ENCODE measurements at regions not wholly inside any gene's neighbourhood (a gene's known extent, or its start where the extent isn't known, plus 50 kb on each side); places are given as distances from the start of the nearest gene placed in this dataset.

DNA sequence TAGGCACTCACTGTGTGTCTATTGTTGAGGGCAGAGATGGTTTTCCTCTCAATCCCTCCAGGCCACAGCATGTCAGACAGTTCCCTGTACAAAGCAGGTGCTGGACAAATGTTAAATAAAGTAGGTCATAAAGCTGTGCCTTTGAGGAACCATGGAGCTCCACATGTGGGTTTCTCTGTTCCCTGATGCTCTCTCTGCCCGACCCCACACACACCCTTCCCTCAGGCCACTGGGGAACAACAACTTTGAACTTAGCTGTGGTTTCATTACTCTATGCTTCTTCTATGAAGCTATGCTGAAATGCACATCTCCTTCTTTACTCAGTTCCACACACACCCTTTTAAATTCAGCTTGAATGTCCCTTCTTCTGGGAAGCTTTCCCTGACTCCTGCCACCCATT is 415.3 kb downstream of the HRH4 start:
- DNase-seq (ENCODE audit: low read depth in 2 of 3, low spot score in 1 of 3) = no peak

DNA sequence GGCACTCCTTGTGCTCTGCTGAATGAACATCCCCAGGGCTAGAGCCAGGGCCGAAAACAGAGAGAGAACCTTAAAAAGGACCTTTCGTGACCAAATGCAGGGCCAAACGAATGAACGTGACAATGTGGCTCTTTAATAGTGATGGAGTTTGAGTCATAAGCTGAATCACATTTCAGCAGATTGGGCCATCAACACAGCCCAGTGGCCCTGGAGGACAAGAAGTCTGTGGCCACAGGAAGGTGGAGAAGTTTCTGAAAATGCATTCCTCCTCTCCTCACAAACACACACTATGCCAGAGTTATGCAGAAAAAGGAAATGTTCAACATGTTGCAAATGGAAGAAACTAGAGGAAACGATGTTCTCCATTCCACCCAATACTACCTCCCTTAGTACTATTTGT is 415.8 kb downstream of the HRH4 start:
- no peak for DNase-seq (ENCODE audit: low read depth in 2 of 3, low spot score in 1 of 3)

DNA sequence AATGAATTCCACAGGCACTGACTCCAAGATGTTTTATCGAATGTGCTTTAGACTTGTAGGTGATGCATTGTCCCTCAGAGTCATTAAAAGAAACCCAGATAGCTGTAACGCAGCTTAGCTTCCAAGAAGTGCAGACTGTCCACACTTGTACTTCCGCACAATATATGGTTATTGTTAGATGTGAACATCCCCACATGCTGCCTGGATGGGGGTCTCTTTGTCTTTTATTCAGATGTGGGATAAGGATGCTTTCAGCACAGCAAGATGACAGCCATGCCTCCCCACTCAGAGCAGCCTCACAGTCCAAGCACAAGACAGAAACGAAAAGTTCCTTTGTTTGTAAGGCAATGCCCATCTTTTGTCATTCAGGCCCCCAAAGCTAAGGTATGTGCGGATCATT is 416.6 kb downstream of the HRH4 start:
- DNase-seq (ENCODE audit: low read depth in 2 of 3, low spot score in 1 of 3) = no peak

DNA sequence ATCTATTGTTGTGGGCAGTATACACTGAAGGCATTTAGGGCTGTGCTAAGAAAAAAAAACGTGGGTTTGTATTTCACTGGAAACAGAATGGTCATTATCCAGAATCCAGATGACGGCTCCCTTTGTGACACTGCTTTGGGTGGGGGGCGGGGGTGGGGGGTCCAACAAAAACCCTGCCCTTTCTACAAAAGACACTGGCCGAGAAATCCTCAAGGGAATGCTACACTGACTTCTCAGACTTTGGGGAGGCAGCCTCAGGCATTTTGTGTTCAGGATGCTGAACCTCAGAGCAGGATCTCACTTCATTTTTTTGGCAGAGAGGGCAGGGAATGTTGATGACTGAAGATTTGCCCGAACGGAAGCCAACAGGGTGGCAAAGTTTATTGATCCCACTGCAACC is 417.1 kb downstream of the HRH4 start:
- no peak for DNase-seq (ENCODE audit: low read depth in 2 of 3, low spot score in 1 of 3)

DNA sequence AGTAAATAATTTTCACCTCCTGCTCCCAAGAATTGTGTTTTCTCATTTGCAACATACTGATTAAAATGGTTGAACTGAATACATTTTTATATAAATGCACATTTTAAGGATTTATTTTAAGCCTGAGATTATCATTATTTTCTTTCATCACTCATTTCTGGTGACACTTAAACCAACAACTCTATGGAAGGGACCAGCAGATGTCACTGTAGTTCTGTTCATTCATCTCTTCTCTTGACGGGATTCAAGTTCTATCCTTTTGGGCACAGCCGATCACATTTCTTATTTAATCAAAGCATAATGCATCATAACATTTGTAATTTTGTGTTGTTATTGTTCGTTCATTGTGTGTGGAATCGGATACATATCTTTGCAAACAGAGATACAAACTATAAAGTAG is 417.9 kb downstream of the HRH4 start:
- DNase-seq (ENCODE audit: low read depth in 2 of 3, low spot score in 1 of 3) = no peak

DNA sequence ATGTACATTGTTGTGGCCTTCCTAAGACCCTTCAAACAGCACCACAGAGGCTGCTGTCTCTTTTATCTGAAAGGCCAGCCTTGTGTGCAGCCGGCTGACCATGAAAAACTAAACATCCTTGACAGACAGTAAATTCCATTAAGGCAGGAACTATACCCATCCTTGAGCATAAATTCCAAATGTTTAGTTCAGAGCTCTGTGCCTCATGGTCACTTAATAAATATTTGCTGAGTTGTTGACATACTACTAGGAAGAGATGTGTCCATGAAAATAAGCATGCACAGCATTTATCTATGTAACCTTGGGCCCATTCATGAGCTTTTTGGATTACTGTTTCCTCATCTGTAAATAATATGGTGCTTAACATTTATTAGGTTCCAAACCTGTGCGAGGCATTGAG is 424.8 kb downstream of the HRH4 start:
- DNase-seq (ENCODE audit: low read depth in 2 of 3, low spot score in 1 of 3) = no peak

DNA sequence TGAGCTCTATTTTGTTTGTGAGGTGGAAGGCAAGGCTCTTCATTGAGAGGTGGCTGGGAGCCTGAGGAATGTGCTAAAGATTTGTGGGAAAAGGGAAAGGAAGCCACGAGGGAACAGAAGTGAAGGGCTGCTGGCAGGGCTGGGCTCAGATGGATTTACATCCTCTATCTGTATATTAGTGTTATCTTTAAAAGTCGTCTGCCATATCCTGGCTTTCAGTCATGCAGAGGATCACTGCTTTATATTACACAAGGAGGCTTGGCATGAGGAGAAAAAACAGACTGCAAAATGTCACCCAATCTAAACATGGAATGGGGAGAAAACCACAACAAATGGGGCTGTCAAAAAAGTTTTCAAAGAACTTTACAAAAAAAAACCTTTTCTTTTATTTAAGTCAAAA is 434.4 kb downstream of the HRH4 start:
- no peak for DNase-seq (ENCODE audit: low read depth in 2 of 3, low spot score in 1 of 3)

DNA sequence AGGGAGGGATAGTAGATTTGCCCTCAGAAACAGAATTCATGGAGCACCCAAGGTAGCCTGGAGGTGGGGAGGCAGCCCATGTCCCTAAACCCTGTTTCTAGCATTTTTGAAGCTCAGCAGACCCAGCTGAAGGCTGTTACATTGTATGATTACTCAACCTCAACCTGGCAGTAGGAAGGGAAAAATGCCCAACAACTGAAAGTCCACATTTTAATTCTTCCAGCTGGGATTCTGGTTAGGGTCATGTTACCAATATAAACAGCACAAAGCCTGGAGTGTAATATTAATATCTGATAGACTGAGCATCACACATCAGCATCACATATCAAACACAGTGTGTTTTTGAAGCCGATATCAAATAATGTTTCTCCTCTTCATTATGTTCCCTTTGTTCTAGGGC is 437.0 kb downstream of the HRH4 start:
- DNase-seq (ENCODE audit: low read depth in 2 of 3, low spot score in 1 of 3) = no peak

DNA sequence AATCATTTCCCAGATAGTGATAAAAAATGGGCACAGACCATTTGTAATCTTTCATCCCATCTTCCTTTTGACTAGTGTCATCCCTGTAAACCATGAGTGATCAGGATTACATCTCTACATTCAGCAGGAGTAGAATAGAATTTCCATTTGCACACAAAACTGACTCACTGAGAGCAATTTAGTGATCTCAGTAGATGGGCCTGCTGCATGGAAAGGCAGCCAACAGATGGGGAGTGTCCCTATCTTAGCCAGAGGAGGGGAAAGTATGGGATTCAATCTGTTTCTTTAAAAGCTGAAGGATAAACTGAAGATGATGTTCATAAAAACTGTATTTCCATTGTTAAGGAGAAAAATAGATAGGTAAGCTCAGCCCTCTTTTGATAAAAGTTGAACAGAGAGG is 441.7 kb downstream of the ZNF521 start:
- DNase-seq (ENCODE audit: low read depth in 2 of 3, low spot score in 1 of 3) = no peak

DNA sequence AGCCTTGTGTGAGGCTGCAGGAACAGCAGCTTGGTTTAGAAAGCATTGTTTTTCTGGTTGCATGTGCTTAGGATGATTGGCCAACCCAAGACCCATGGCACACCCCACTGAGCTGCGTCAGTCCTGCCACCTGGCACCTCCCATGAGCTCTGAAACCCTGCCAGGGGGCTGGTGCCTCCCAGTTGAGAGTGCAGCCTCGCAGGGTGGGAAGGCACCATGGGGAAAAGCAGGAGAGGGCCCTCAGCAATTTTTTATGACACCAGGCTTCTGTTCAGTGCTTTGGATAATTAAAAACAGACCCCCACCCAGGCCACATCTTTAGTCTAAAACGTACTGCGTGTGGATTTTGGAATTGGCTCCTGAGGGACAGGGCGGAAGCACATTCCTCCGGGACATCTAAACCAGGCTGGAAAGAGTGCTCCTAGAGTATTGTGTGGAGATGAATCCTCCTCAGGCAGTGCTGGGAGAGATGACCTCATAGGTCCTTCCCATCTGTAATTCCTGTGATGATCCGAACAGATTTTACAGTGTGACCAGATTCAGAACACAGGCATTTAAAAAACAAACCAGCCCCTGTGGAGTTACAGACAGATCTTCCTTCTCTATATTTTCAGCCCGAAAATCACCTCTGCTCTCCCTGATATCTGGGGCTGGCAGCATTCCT is 438.3 kb downstream of the ZNF521 start:
- DNase-seq (ENCODE audit: low read depth in 2 of 3, low spot score in 1 of 3) = no peak

DNA sequence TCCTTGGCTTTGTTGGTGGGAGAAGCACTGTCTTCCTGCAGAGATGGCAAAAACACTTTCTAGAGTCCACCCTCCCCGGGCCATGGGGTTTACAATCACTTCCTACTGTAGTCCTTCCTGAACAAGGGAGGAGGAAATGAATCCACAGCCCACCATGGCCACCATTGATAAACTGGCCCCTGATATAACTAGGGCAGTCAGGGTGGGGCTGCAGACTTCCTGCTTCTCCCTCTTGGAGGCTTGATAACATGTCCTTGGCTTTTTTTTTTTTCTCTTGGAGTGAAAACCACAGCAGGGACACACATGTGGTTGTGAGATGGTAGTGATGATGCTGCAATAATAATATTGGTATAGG is 437.8 kb downstream of the ZNF521 start:
- DNase-seq (ENCODE audit: low read depth in 2 of 3, low spot score in 1 of 3) = no peak

DNA sequence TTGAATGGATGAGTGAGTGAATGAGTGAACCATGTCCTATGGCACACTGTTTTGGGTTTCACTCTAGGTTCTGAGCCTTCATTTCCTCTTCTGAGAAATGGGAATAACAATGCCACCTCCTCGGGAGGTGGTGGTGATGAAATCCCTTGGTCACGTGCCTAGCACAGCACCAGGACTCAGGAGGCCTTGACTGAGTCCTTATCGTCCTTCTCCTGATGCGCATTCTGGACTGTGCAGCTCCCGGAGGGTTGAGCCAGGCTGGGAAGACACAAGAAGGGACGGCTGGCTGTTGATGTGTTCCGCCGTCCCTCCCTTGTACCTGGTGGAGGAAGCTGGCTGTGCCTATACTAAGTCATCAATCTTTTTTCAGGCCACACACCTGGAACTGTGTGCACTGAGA is 437.3 kb downstream of the ZNF521 start:
- DNase-seq (ENCODE audit: low read depth in 2 of 3, low spot score in 1 of 3) = no peak

DNA sequence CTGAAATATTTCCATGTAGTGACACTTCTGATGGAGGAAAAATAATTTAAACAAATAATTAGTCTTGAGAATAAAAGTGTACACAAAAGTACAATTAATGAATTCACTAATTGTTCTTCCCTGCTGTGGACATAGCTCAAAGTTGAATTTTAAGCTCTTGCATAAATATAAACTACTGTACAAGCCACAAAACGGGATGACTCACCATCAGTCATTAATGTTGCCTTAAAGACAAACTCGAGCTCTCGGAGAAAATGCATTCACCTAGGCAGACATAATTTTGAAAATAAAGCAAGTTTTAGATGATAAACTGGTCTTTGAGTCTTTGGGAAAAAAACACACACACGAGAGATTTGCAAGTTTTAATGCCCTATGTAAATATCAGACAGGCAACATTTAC is 436.4 kb downstream of the ZNF521 start:
- no peak for DNase-seq (ENCODE audit: low read depth in 2 of 3, low spot score in 1 of 3)

DNA sequence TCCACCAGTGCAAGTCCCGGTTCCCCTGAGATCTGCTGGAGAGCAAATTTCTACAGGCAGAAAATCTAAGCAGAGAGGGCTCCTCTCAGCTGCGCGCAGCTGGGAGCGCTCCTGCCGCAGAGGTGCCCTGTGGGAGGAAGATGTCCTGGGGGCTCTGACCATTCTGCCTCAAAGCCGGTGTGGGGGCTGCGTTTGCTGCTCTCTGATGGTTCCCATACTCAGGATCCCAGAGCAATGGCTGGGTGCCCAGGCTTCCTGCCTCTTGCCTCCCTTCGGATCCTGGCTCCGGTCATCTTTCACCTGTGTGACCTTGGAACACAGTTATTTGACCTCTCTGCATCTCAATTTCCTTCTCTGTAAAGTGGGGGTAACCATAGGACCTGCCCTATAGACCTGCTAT is 434.2 kb downstream of the ZNF521 start:
- DNase-seq (ENCODE audit: low read depth in 2 of 3, low spot score in 1 of 3) = no peak

DNA sequence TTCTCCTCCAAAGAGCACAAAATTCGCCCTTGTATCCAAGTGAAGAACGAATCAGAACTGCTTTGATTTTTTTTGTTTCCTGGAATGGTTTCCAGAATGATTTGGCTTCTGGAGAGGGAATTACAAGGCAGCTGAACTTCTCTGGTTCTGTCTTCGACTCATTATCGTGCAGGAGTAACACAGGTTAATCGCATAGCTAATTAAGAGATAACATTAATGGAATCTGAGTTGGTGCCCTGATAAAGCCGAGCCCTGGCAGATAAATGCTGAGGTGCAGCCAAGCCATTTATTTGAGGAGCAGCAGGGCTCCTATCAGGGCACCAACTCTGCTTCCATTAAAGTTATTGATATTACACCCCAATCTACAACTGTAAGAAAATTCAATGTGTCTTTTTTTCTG is 433.7 kb downstream of the ZNF521 start:
- no peak for DNase-seq (ENCODE audit: low read depth in 2 of 3, low spot score in 1 of 3)

DNA sequence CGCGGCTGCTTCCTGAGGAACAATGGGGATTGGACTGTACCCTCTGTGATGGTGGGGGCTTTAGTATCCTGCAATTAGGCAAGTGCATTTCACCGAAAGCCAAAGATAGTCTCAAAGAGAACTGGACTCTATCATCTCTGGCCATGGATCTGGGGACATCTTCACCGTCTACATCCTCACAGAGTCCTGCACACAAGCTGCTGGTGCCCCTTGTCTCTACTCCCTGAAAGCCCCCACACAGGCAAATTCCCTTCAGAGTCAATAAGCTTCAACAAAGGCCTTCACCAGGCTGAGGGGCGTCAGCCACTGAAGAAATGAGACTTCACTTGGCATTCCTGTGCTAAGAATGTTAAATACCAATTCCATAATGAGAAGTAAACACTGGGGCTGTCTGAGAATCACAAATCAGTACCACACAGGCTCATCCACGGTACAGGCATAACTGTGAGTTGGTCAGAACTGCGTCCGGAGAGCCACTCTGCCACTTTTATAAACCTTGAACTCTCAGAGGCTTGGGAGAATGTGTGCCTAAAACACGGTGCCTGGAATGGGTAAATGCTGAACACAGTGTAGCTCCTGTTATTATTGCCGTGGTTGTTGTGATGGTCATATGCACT is 432.7 kb downstream of the ZNF521 start:
- DNase-seq (ENCODE audit: low read depth in 2 of 3, low spot score in 1 of 3) = no peak

DNA sequence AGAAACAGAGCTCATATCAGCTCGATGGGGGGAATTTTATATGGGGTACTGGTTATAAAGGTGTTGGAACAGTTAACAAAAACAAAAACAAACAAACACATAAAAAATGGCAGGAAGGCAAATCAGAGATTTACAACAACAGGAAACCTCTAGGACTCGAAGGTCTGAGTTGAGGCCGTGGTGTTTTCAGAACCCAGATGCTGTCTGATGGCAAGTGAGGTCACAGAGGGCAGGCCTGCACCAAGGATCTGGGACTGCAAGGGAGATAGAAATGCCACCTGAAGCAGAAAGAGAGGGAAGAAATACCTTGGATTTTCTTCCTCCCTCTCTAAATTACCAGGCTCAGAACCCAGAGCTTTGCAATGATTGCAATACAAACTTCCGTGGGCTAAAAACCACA is 429.5 kb downstream of the ZNF521 start:
- no peak for DNase-seq (ENCODE audit: low read depth in 2 of 3, low spot score in 1 of 3)

DNA sequence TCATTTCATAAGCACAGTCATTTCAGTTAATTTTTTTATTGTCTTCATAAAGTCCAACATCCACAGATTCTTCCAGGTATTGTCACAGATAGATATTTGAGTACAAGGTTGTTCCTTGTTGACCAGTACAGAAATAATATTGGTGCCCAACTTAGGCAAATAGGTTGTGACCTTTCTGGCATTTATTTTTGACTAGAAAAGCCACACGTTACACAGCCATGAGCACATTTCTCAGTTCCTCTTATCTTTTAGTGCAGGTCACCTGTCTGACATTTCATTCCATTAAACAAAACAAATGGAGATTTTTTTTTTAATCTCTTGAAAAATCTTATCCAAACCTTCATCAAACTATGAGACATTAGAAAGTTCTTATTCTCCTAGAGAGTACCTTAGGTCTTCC is 428.8 kb downstream of the ZNF521 start:
- DNase-seq (ENCODE audit: low read depth in 2 of 3, low spot score in 1 of 3) = no peak

DNA sequence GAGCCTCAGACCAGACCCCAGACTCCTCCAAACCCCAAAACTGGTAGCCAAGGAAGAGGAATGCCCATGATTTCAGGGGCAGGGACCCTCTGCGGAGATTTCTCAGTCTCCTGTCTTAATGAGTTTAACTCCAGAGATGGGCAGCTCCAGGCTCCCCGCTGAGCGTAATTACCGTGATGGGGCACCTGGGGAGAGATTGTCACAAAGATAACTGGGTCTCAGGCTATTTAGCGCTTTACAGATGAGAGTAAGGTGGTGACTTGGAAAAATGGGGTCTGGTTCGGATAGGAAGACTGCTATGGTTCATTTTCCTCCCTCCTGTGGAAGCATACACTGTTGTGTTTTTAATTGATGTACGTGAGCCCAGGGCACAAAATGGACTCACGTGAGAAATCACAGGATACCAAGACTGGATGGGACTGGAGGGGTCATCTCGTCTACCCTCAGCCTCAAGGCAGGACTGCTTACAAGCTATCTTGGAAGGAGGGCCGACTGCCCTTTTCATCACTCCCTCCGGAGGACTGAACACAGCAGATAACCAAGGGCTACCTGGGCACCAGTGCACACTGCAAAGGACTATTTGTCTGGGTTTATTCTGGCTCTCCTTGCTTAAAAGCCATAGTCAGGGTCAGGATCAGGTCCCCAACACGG is 427.8 kb downstream of the ZNF521 start:
- DNase-seq (ENCODE audit: low read depth in 2 of 3, low spot score in 1 of 3) = no peak

DNA sequence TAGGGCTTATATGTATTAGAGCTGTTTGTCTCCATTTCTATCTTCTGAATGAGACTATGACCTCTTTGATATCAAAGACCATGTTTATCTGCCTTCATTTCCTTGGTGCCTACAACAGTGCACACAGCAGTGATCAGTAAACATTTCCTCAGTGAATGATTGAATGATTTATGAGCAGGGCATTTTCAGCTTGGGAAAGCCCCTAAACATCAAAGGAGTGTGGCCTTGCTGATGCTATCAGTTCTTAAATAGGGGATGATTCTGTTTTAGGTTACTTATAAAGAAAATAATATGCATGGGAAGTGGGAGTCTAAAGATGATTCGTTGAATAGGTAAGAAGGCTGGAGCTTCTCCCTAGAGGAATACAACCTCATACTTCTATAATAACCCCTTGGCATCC is 425.3 kb downstream of the ZNF521 start:
- DNase-seq (ENCODE audit: low read depth in 2 of 3, low spot score in 1 of 3) = no peak

DNA sequence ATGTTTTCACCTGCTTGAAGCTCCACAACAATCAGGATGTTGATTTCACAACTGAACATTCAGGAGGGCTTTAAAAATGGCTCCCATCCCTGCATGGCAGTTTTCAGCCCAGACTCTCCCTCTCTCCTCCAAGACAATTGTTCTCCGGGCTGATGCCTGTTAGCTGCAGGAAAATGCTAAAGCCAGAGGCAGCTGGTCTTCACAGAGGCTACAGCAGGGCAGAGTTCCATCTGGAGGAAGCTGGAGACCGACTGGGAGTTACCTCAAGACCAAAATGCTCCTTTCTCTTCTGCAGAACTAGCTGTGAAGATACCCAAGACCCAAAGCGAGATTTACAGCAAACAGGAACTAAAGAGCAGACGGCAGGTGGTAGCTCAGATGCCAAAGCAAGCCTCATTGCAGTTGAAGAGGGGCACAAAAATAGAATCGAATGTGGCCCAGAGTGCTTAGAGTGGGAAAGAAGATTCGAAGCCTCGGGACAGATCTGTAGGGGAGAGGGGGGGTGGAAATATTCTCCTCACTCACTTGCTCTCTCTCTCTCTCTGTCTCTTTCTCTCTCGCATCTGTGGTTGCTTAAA is 423.6 kb downstream of the ZNF521 start:
- DNase-seq (ENCODE audit: low read depth in 2 of 3, low spot score in 1 of 3) = no peak

DNA sequence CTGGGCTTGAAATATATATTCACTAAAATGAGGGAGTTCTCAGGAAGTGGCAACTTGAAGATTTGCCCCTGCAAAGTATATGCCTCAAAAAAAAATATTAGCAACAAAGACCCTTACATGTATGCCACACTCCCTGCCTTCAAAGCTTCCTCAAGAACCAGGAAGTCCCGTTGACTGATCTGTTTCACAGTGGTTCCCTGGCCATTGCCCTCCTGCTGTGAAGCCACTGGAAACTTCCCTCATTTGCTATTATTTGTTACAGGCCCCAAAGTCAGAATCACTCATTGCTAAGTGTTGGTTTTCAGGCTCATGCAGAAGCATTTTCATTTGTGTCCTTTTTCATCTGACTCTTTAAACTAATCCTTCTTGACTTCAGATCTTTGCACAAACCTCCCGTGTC is 421.5 kb downstream of the ZNF521 start:
- no peak for DNase-seq (ENCODE audit: low read depth in 2 of 3, low spot score in 1 of 3)

DNA sequence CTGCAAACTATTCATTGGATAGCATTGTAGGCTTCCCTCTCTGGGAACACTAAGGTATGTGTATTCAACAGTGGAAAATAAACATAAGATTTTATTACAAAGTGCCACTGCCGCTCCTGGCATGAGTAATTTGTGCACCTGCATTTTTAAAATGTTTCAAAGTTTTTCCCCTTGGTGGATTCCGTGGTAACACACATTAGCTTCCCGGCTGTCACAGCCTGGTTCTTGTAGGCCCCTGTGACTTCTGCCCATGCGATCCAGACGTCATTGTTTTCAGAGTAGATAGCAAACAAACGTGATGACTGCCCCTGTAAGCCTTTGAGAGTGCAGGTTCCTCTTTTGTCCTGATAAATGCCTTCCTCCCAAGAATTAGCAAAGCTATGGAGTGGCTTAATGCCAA is 421.0 kb downstream of the ZNF521 start:
- DNase-seq (ENCODE audit: low read depth in 2 of 3, low spot score in 1 of 3) = no peak
